Stimulated activated CD4-positive, alpha-beta T cell treated with anti-CD3 and anti-CD28 coated beads, Interleukin-15, amount 100 ng/mL, for 1 hour (primary cell): ENCODE measurements at regions not wholly inside any gene's neighbourhood (a gene's known extent, or its start where the extent isn't known, plus 50 kb on each side); places are given as distances from the start of the nearest gene placed in this dataset.
"Not testable (repeated sequence)": the region's sequence is repeated elsewhere in the genome, so short reads cannot be mapped to it uniquely, and the experiment has no call there.

Source experiments
- DNase-seq, 2 donors: peaks; one replicate each; pipeline ENCODE4 v3.0.0-alpha.2; 2020; ENCODE audit warnings: low read depth in 1 of 2, low spot score in 1 of 2

- no peak for DNase-seq
Measured at GRCh38 chr13:74266309-74266708, 132.1 kb upstream of the KLF12 start.

- DNase-seq, result no peak
Measured at GRCh38 chr13:74264333-74264732, 130.1 kb upstream of the KLF12 start.

GRCh38 chr13:74260420-74260819 is 126.2 kb upstream of the KLF12 start:
- not testable (repeated sequence) for DNase-seq

GRCh38 chr13:74259641-74260040 is 125.4 kb upstream of the KLF12 start:
- no peak for DNase-seq

GRCh38 chr13:74258961-74259360 is 124.8 kb upstream of the KLF12 start:
- no peak for DNase-seq

GRCh38 chr13:74256969-74257368 is 122.8 kb upstream of the KLF12 start:
- no peak for DNase-seq

GRCh38 chr13:74253161-74253560 is 119.0 kb upstream of the KLF12 start:
- DNase-seq, result no peak

GRCh38 chr13:74251778-74252519 is 117.7 kb upstream of the KLF12 start:
- DNase-seq, result no peak

GRCh38 chr13:74250738-74251190 is 116.6 kb upstream of the KLF12 start:
- no peak for DNase-seq

GRCh38 chr13:74248477-74248876 is 114.3 kb upstream of the KLF12 start:
- DNase-seq, result no peak

GRCh38 chr13:74246487-74246886 is 112.3 kb upstream of the KLF12 start:
- DNase-seq, result peak in 1 of 2 donors; percentile 13

- no peak for DNase-seq
Measured at GRCh38 chr13:74243637-74244526, 109.7 kb upstream of the KLF12 start.

GRCh38 chr13:74241343-74241742 is 107.1 kb upstream of the KLF12 start:
- DNase-seq, result not testable (repeated sequence)

- DNase-seq, result no peak
Measured at GRCh38 chr13:74230984-74231501, 96.8 kb upstream of the KLF12 start.

GRCh38 chr13:74229242-74229641 is 95.0 kb upstream of the KLF12 start:
- DNase-seq, result no peak

- DNase-seq, result no peak
Measured at GRCh38 chr13:74227476-74228158, 93.4 kb upstream of the KLF12 start.

- no peak for DNase-seq
Measured at GRCh38 chr13:74226791-74227475, 92.7 kb upstream of the KLF12 start.

GRCh38 chr13:74221752-74222151 is 87.5 kb upstream of the KLF12 start:
- no peak for DNase-seq

GRCh38 chr13:74219566-74219965 is 85.4 kb upstream of the KLF12 start:
- no peak for DNase-seq

- peak in 1 of 2 donors; percentile 3 for DNase-seq
Measured at GRCh38 chr13:74218291-74218690, 84.1 kb upstream of the KLF12 start.

GRCh38 chr13:74217811-74218210 is 83.6 kb upstream of the KLF12 start:
- DNase-seq, result no peak
